Loucy (cell line): ENCODE measurements at regions not wholly inside any gene's neighbourhood (a gene's known extent, or its start where the extent isn't known, plus 50 kb on each side); places are given as distances from the start of the nearest gene placed in this dataset.

Experiments
- H2AFZ ChIP-seq: fragments of 200-600 bp; sonication (generic); 2 replicates; pipeline ENCODE4 v1.6.0; 2016; ENCODE audit warnings: antibody characterized with exemption, mild to moderate bottlenecking, low read length, moderate library complexity
- H3F3A ChIP-seq: fragments of 200-600 bp; 2 replicates; pipeline ENCODE4 v1.6.0; 2016; ENCODE audit warnings: antibody characterized with exemption, low read depth, mild to moderate bottlenecking
- H3K27me3 ChIP-seq: fragments of 200-600 bp; sonication (generic); 2 replicates; pipeline ENCODE4 v1.6.1; 2014; ENCODE audit warnings: low read length, mild to moderate bottlenecking; ENCODE audit not compliant: insufficient read depth, poor library complexity, severe bottlenecking
- H3K36me3 ChIP-seq: fragments of 200-600 bp; sonication (generic); 2 replicates; pipeline ENCODE4 v1.6.1; 2016; ENCODE audit warnings: low read length; ENCODE audit not compliant: insufficient read depth
- H3K4me1 ChIP-seq: fragments of 200-600 bp; sonication (generic); 2 replicates; pipeline ENCODE4 v1.5.1; 2014; ENCODE audit warnings: low read length, mild to moderate bottlenecking; ENCODE audit not compliant: insufficient read depth, poor library complexity, severe bottlenecking
- H3K4me2 ChIP-seq: fragments of 200-600 bp; sonication (generic); 2 replicates; pipeline ENCODE4 v1.6.0; 2014; ENCODE audit warnings: antibody characterized with exemption, low read length, low read depth, mild to moderate bottlenecking; ENCODE audit not compliant: poor library complexity, severe bottlenecking
- H3K4me3 ChIP-seq: fragments of 200-600 bp; sonication (generic); 2 replicates; pipeline ENCODE4 v1.5.1; 2014; ENCODE audit warnings: low read length, mild to moderate bottlenecking, mixed read lengths; ENCODE audit not compliant: poor library complexity, severe bottlenecking
- H3K79me2 ChIP-seq: fragments of 200-600 bp; sonication (generic); 2 replicates; pipeline ENCODE4 v1.6.1; 2014; ENCODE audit warnings: low read length; ENCODE audit not compliant: insufficient read depth
- H3K9ac ChIP-seq: fragments of 200-600 bp; sonication (generic); 2 replicates; pipeline ENCODE4 v1.6.0; 2014; ENCODE audit warnings: mild to moderate bottlenecking, low read depth, low read length, moderate library complexity; ENCODE audit not compliant: poor library complexity, severe bottlenecking
- H3K9me2 ChIP-seq: fragments of 200-600 bp; sonication (generic); replicated peaks from 2 replicates; pipeline ENCODE4 v1.6.1; 2016; ENCODE audit warnings: low read depth, low read length, mixed read lengths
- H3K9me3 ChIP-seq: fragments of 200-600 bp; sonication (generic); 2 replicates; pipeline ENCODE4 v1.6.1; 2014; ENCODE audit warnings: mild to moderate bottlenecking, antibody characterized with exemption, low read length, low read depth; ENCODE audit not compliant: insufficient read depth
- H4K20me1 ChIP-seq: fragments of 200-600 bp; sonication (generic); 2 replicates; pipeline ENCODE4 v1.6.0; 2014; ENCODE audit warnings: antibody characterized with exemption, low read length, mild to moderate bottlenecking; ENCODE audit not compliant: insufficient read depth, poor library complexity, severe bottlenecking
- CTCF ChIP-seq: fragments of 200-600 bp; sonication (generic); conservative IDR thresholded peaks from 2 replicates; pipeline ENCODE4 v1.5.1; 2014; ENCODE audit warnings: mild to moderate bottlenecking, antibody characterized with exemption, low read length
- EZH2phosphoT487 ChIP-seq: fragments of 200-600 bp; IDR thresholded peaks from 2 replicates; pipeline ENCODE4 v1.6.1; 2018; ENCODE audit warnings: antibody characterized with exemption, mild to moderate bottlenecking, moderate library complexity, borderline replicate concordance

DNA sequence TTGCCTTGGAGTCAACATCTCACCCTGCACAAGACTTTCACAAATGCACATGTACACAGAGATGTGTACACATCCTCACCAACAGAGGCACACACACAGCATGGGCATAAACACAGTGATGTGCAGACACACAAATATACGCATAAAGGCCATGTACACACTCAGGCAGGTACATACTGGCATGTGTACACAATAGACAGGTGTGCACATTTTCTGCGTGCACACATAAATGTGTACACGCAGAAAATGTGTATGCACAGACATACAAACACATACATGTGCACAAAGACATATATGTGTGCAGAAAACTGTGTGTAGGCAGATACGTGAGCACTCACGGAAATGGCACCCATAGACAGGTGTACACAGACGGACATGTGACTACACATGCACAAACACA is 85.3 kb upstream of the ZBTB40 start:
- Histone ChIP-seq H3K9me2 (no peaks in the 10 kb centered on the region), H3K9ac (no peak overlapping the region), H3K4me3 (no peak overlapping the region), H3K4me2 (no peak overlapping the region), H3F3A (no peaks in the 10 kb centered on the region), H3K9me3 (no peaks in the 10 kb centered on the region), H4K20me1 (no peaks in the 10 kb centered on the region), H3K36me3 (no peaks in the 10 kb centered on the region), H3K4me1 (no peaks in the 10 kb centered on the region), H2AFZ (no peak overlapping the region), H3K27me3 (no peaks in the 10 kb centered on the region), H3K79me2 (no peaks in the 10 kb centered on the region)
- TF ChIP-seq CTCF (no peak), EZH2phosphoT487 (no peak)

- H3K9ac ChIP-seq: no peak overlapping the region
These were observed 83.5 kb upstream of the ZBTB40 start for GRCh38 chr1:22368125-22368524.

DNA sequence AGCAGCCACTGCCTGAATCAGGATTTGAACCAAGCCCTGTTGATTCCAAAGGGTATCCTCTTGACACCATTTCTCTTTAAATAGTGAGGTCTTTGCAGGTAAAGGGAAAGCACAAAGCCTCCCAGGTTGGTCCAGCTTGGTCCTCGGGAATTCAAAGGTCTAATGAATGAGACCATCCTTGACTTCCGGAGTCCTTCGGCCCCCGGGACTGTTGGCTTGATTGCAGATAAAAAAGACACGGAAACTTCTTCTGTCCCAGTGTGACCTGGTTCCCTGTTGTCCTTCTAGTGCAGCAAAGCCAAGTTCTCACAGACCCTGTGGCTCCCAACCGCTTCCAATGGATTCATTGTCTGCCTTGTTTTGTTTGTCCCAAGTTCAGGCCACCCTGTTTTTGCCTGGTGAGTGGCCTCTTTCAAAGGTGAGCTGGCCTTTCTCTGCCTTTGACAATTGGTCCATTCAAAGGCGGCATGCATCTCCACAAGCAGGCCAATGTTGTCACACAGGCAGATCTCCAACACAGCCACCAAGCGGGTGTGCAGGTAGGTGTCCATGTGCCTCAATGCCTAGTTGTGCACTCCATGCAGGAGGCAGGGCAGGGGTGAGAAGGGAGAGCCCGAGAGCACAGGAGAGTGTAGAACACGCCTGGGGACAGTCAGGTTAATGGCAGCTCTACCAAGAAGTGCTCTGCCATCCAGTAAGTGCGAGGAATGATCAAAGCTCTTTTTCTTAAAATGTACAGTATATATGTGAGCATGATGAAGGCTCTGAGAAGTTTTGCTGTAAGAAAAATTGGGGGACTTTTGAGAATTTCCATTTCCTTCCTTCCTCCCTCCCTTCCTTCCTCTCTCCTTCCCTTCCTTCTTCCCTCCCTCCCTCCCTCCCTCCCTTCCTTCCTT is 82.1 kb upstream of the ZBTB40 start:
- Histone ChIP-seq H3K4me1 (no peaks in the 10 kb centered on the region), H3K9ac (no peak overlapping the region)

More at GRCh38 chr1:22368125-22368524, 83.5 kb upstream of the ZBTB40 start:
- Histone ChIP-seq H3K9me2 (no peaks in the 10 kb centered on the region), H3F3A (no peaks in the 10 kb centered on the region), H4K20me1 (no peaks in the 10 kb centered on the region), H3K4me2 (no peak overlapping the region), H3K9me3 (no peaks in the 10 kb centered on the region), H3K27me3 (no peaks in the 10 kb centered on the region), H3K4me1 (no peaks in the 10 kb centered on the region), H2AFZ (no peak overlapping the region), H3K4me3 (no peak overlapping the region), H3K79me2 (no peaks in the 10 kb centered on the region), H3K36me3 (no peaks in the 10 kb centered on the region)
- TF ChIP-seq EZH2phosphoT487 (no peak), CTCF (no peak)

More for the DNA sequence above, 82.1 kb upstream of the ZBTB40 start:
- no peaks in the 10 kb centered on the region for H3K36me3 ChIP-seq
- no peaks in the 10 kb centered on the region for H3F3A ChIP-seq
- no peaks in the 10 kb centered on the region for H3K79me2 ChIP-seq
- no peak overlapping the region for H3K4me3 ChIP-seq
- no peaks in the 10 kb centered on the region for H3K27me3 ChIP-seq
- no peaks in the 10 kb centered on the region for H3K9me3 ChIP-seq
- no peaks in the 10 kb centered on the region for H3K9me2 ChIP-seq
- H3K4me2 ChIP-seq: no peak overlapping the region
- H2AFZ ChIP-seq: no peak overlapping the region
- no peaks in the 10 kb centered on the region for H4K20me1 ChIP-seq
- no peak for TF ChIP-seq CTCF
- no peak for TF ChIP-seq EZH2phosphoT487
